ENCODE measurements at regions not wholly inside any gene's neighbourhood (a gene's known extent, or its start where the extent isn't known, plus 50 kb on each side); places are given as distances from the start of the nearest gene placed in this dataset.
"Not testable (repeated sequence)": the region's sequence is repeated elsewhere in the genome, so short reads cannot be mapped to it uniquely, and the experiment has no call there.

GRCh38 chr1:29549728-29550118 is 313.4 kb downstream of the PTPRU start:
- not testable (repeated sequence) for TF ChIP-seq POLR2A (IDR thresholded peaks at IDR 0.05; ENCODE audit: borderline replicate concordance, extremely low read depth, insufficient read depth, insufficient read length); JUND (IDR thresholded peaks at IDR 0.05)

Measured in HCT116 (cell line).